H9 (cell line): ENCODE measurements at regions not wholly inside any gene's neighbourhood (a gene's known extent, or its start where the extent isn't known, plus 50 kb on each side); places are given as distances from the start of the nearest gene placed in this dataset.

Experiments
- DNase-seq: peaks from one replicate; pipeline ENCODE4 v3.0.0-alpha.2; 2017
- H2AFZ ChIP-seq: one replicate; pipeline ENCODE4 v1.6.1; 2013; ENCODE audit warnings: mild to moderate bottlenecking, low read length, control low read depth, moderate library complexity
- H2AK5ac ChIP-seq: 2 replicates; pipeline ENCODE4 v1.6.1; 2013; ENCODE audit warnings: low read length, control low read depth, mixed read lengths; ENCODE audit not compliant: insufficient read length
- H2BK120ac ChIP-seq: one replicate; pipeline ENCODE4 v1.6.1; 2013; ENCODE audit warnings: low read depth, mild to moderate bottlenecking, low read length, control low read depth, inconsistent platforms; ENCODE audit not compliant: poor library complexity, severe bottlenecking
- H2BK12ac ChIP-seq: 2 replicates; pipeline ENCODE4 v1.6.1; 2013; ENCODE audit warnings: low read length, control low read depth, mixed read lengths, low read depth; ENCODE audit not compliant: insufficient read length
- H2BK15ac ChIP-seq: 2 replicates; pipeline ENCODE4 v1.6.1; 2013; ENCODE audit warnings: low read depth, low read length, control low read depth
- H2BK20ac ChIP-seq: one replicate; pipeline ENCODE4 v1.6.1; 2013; ENCODE audit warnings: low read depth, mild to moderate bottlenecking, low read length, control low read depth, inconsistent platforms; ENCODE audit not compliant: poor library complexity, severe bottlenecking
- H2BK5ac ChIP-seq: 2 replicates; pipeline ENCODE4 v1.6.1; 2013; ENCODE audit warnings: low read length, control low read depth, mixed read lengths; ENCODE audit not compliant: insufficient read length
- H3K14ac ChIP-seq: 2 replicates; pipeline ENCODE4 v1.6.1; 2013; ENCODE audit warnings: low read length, control low read depth; ENCODE audit not compliant: insufficient read depth
- H3K18ac ChIP-seq: 2 replicates; pipeline ENCODE4 v1.6.1; 2013; ENCODE audit warnings: low read depth, mild to moderate bottlenecking, mixed read lengths, low read length, control low read depth; ENCODE audit not compliant: insufficient read length
- H3K23ac ChIP-seq: 2 replicates; pipeline ENCODE4 v1.6.1; 2013; ENCODE audit warnings: low read length, control low read depth, mixed read lengths, low read depth; ENCODE audit not compliant: insufficient read length
- H3K23me2 ChIP-seq: 2 replicates; pipeline ENCODE4 v1.6.1; 2013; ENCODE audit warnings: low read depth, mild to moderate bottlenecking, mixed read lengths, low read length, control low read depth; ENCODE audit not compliant: insufficient read length, poor library complexity, severe bottlenecking
- H3K27ac ChIP-seq: 2 replicates; pipeline ENCODE4 v1.5.1; 2013; ENCODE audit warnings: low read length, control low read depth, mixed read lengths, low read depth; ENCODE audit not compliant: insufficient read length
- H3K27me3 ChIP-seq: 2 replicates; pipeline ENCODE4 v1.6.1; 2013; ENCODE audit warnings: low read length, control low read depth, inconsistent platforms; ENCODE audit not compliant: insufficient read depth
- H3K4ac ChIP-seq: 2 replicates; pipeline ENCODE4 v1.6.1; 2013; ENCODE audit warnings: low read depth, mild to moderate bottlenecking, control low read depth, inconsistent platforms, low read length, moderate library complexity
- H3K4me1 ChIP-seq: 2 replicates; pipeline ENCODE4 v1.6.1; 2013; ENCODE audit warnings: low read length, control low read depth, inconsistent platforms; ENCODE audit not compliant: insufficient read depth
- H3K4me2 ChIP-seq: 2 replicates; pipeline ENCODE4 v1.6.1; 2013; ENCODE audit warnings: low read length, control low read depth, mixed read lengths; ENCODE audit not compliant: insufficient read length, insufficient read depth
- H3K56ac ChIP-seq: 2 replicates; pipeline ENCODE4 v1.6.1; 2013; ENCODE audit warnings: low read depth, mild to moderate bottlenecking, mixed read lengths, low read length, control low read depth; ENCODE audit not compliant: insufficient read length
- H3K79me1 ChIP-seq: 2 replicates; pipeline ENCODE4 v1.6.1; 2013; ENCODE audit warnings: low read depth, mild to moderate bottlenecking, moderate library complexity, low read length, control low read depth, inconsistent platforms; ENCODE audit not compliant: insufficient read depth, poor library complexity, severe bottlenecking
- H3K79me2 ChIP-seq: 2 replicates; pipeline ENCODE4 v1.6.1; 2013; ENCODE audit warnings: low read length, control low read depth, inconsistent platforms; ENCODE audit not compliant: insufficient read depth
- H3K9ac ChIP-seq: 2 replicates; pipeline ENCODE4 v1.6.1; 2013; ENCODE audit warnings: low read length, control low read depth, mixed read lengths; ENCODE audit not compliant: insufficient read length; ENCODE audit errors: extremely low read depth
- H3K9me3 ChIP-seq: one replicate; pipeline ENCODE4 v1.6.1; 2013; ENCODE audit warnings: low read depth, low read length, inconsistent platforms; ENCODE audit not compliant: control insufficient read depth
- H3T11ph ChIP-seq: one replicate; pipeline ENCODE4 v1.6.1; 2013; ENCODE audit warnings: mild to moderate bottlenecking, low read length, control low read depth, inconsistent platforms
- H4K20me1 ChIP-seq: one replicate; pipeline ENCODE4 v1.6.1; 2013; ENCODE audit not compliant: control insufficient read depth, insufficient read length, insufficient read depth
- H4K5ac ChIP-seq: 2 replicates; pipeline ENCODE4 v1.6.1; 2013; ENCODE audit warnings: low read depth, mild to moderate bottlenecking, mixed read lengths, low read length, control low read depth; ENCODE audit not compliant: insufficient read length
- H4K8ac ChIP-seq: replicated peaks from 2 replicates; pipeline ENCODE4 v1.6.1; 2013; ENCODE audit warnings: low read length, control low read depth, mixed read lengths, low read depth; ENCODE audit not compliant: insufficient read length
- H4K91ac ChIP-seq: 2 replicates; pipeline ENCODE4 v1.6.1; 2013; ENCODE audit warnings: low read depth, mild to moderate bottlenecking, moderate library complexity, mixed read lengths, low read length, control low read depth; ENCODE audit not compliant: insufficient read length
- H3K27ac Mint-ChIP-seq, 3 experiments: 2 replicates in 2 of 3; 3 replicates in 1 of 3; pipeline ENCODE4 v1.8.0; 2020 to 2021; ENCODE audit warnings: mixed read lengths in 3 of 3, mild to moderate bottlenecking in 1 of 3, moderate library complexity in 1 of 3
- H3K27me3 Mint-ChIP-seq: 2 replicates; pipeline ENCODE4 v1.8.0; 2021; ENCODE audit warnings: low read depth, mild to moderate bottlenecking, moderate library complexity, mixed read lengths
- H3K36me3 Mint-ChIP-seq, 3 experiments: 2 replicates in 2 of 3; 3 replicates in 1 of 3; pipeline ENCODE4 v1.8.0; 2020 to 2021; ENCODE audit warnings: low read depth in 3 of 3, mixed read lengths in 3 of 3; ENCODE audit not compliant: insufficient read depth in 1 of 3
- H3K4me1 Mint-ChIP-seq, 2 experiments: 2 replicates each; pipeline ENCODE4 v1.8.0; 2020; ENCODE audit warnings: mixed read lengths in 2 of 2
- H3K4me3 Mint-ChIP-seq, 2 experiments: 2 replicates in 1 of 2; 3 replicates in 1 of 2; pipeline ENCODE4 v1.8.0; 2020 to 2021; ENCODE audit warnings: mild to moderate bottlenecking in 2 of 2, mixed read lengths in 2 of 2, moderate library complexity in 1 of 2
- H3K9me3 Mint-ChIP-seq, 2 experiments: 2 replicates in 1 of 2; 3 replicates in 1 of 2; pipeline ENCODE4 v1.8.0; 2020; ENCODE audit warnings: mild to moderate bottlenecking in 2 of 2, mixed read lengths in 2 of 2, moderate library complexity in 1 of 2
- CTCF ChIP-seq: fragments of 200-600 bp; sonication (generic); conservative IDR thresholded peaks from 3 replicates; pipeline ENCODE4 v1.8.0; 2021; ENCODE audit warnings: antibody characterized with exemption, mild to moderate bottlenecking
- WGBS: extraction: QIAGEN DNeasy Blood & Tissue Kit; methylation state at CpG from one replicate; pipeline ENCODE4 v1.1.7; 2013; ENCODE audit warnings: missing lambda C conversion rate, low lambda C conversion rate, mixed read lengths; ENCODE audit not compliant: insufficient read length; ENCODE audit errors: extremely low coverage; 5-methylcytosine and 5-hydroxymethylcytosine counted together

GRCh38 chr9:1446671-1447070 is 396.5 kb downstream of the DMRT2 start:
- H3K14ac ChIP-seq = no peak overlapping the region
- H3K79me1 ChIP-seq = no peaks in the 10 kb centered on the region
- Mint-ChIP-seq H3K36me3 (no peaks in the 10 kb centered on the region; a peak in 3 of 7 replicates), H3K4me1 (no peaks in the 10 kb centered on the region), H3K27ac (no peak overlapping the region), H3K9me3 (peaks cover 6 to 55% of the 10 kb centered on the region in 2 experiments), H3K4me3 (no peak overlapping the region), H3K27me3 (peaks cover 6% of the 10 kb centered on the region)
- no peak overlapping the region for H3K27ac ChIP-seq
- no peak overlapping the region for H3K23ac ChIP-seq
- H2BK12ac ChIP-seq = no peak overlapping the region
- H3K18ac ChIP-seq = no peak overlapping the region
- no peak overlapping the region for H2BK120ac ChIP-seq
- H3T11ph ChIP-seq = no peak overlapping the region
- no peak for DNase-seq
- no peak overlapping the region for H3K4me2 ChIP-seq
- H4K20me1 ChIP-seq = no peaks in the 10 kb centered on the region
- no peak overlapping the region for H2BK15ac ChIP-seq
- H4K91ac ChIP-seq = no peak overlapping the region
- no peak overlapping the region for H2AK5ac ChIP-seq
- H3K79me2 ChIP-seq = no peaks in the 10 kb centered on the region
- H3K56ac ChIP-seq = no peak overlapping the region
- H3K4ac ChIP-seq = no peak overlapping the region
- no peak overlapping the region for H4K5ac ChIP-seq
- H3K4me1 ChIP-seq = no peaks in the 10 kb centered on the region
- H2BK20ac ChIP-seq = no peak overlapping the region
- H3K9ac ChIP-seq = no peak overlapping the region
- H2AFZ ChIP-seq = no peak overlapping the region
- H4K8ac ChIP-seq = no peak overlapping the region
- no peak overlapping the region for H2BK5ac ChIP-seq
- no CpG with 5 or more reads among the region's 2 CpGs for WGBS
- H3K27me3 ChIP-seq = no peaks in the 10 kb centered on the region
- H3K9me3 ChIP-seq = peaks cover 5% of the 10 kb centered on the region
- H3K23me2 ChIP-seq = no peaks in the 10 kb centered on the region
- no peak for TF ChIP-seq CTCF
